A549 (cell line): ENCODE measurements at regions not wholly inside any gene's neighbourhood (a gene's known extent, or its start where the extent isn't known, plus 50 kb on each side); places are given as distances from the start of the nearest gene placed in this dataset.

Experiments used
- CTCF ChIP-seq: fragments of >200 bp; sonication (Bioruptor Twin); formaldehyde crosslinking; IDR thresholded peaks from 3 replicates; pipeline ENCODE4 v1.5.1; 2016
- ZC3H11A ChIP-seq: fragments of 450-650 bp; IDR thresholded peaks from 2 replicates; pipeline ENCODE4 v1.6.1; 2014; ENCODE audit warnings: antibody characterized with exemption, mild to moderate bottlenecking

- TF ChIP-seq ZC3H11A (no peak), CTCF (no peak)
These were observed 538.3 kb upstream of the BTBD3 start for GRCh38 chr20:11379257-11380011.
